Mesothelial cell of epicardium (in vitro differentiated cells): ENCODE measurements at regions not wholly inside any gene's neighbourhood (a gene's known extent, or its start where the extent isn't known, plus 50 kb on each side); places are given as distances from the start of the nearest gene placed in this dataset.

ENCODE experiments used
- DNase-seq, 2 experiments: peaks; one replicate each; pipeline ENCODE4 v3.0.0; 2021; ENCODE audit warnings: low spot score in 2 of 2; ENCODE audit not compliant: unreplicated experiment in 2 of 2
- H3K27ac Mint-ChIP-seq: 2 replicates; pipeline ENCODE4 v1.8.0; 2021; ENCODE audit warnings: mixed read lengths
- H3K27me3 Mint-ChIP-seq: 2 replicates; pipeline ENCODE4 v1.8.0; 2021; ENCODE audit warnings: low read depth, mixed read lengths
- H3K36me3 Mint-ChIP-seq: 2 replicates; pipeline ENCODE4 v1.8.0; 2021; ENCODE audit warnings: mixed read lengths
- H3K4me1 Mint-ChIP-seq: 2 replicates; pipeline ENCODE4 v1.8.0; 2021; ENCODE audit warnings: mixed read lengths
- H3K4me3 Mint-ChIP-seq: 2 replicates; pipeline ENCODE4 v1.8.0; 2021; ENCODE audit warnings: mild to moderate bottlenecking, moderate library complexity, mixed read lengths
- H3K9me3 Mint-ChIP-seq: 2 replicates; pipeline ENCODE4 v1.8.0; 2021; ENCODE audit warnings: mixed read lengths
- TF ChIP-seq, protein P1 (sequence below): fragments of 200-600 bp; sonication (generic); IDR thresholded peaks from one replicate; pipeline ENCODE4 v1.5.0; 2021; ENCODE audit warnings: antibody characterized with exemption; ENCODE audit not compliant: unreplicated experiment

DNA sequence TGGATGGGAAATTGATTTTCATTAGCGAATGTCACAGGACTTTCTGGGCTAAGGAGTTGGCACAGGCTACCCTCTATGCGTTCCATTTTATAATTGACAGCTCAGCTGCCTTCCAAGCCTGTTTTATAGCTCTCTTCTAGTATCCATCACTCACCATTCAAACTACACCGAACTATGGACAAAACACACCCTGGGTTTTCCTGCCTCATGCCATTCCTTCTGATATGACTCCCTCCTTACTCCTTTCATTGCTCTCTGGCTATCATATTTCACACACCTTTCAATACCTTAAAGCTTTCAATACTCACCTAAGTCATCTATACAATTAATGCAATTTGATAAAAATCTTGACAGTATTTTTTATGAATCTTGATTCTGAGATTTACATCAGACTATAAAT lies 181.3 kb downstream of the RAP2A start:
- Mint-ChIP-seq H3K27me3 (peaks cover 24% of the 10 kb centered on the region), H3K36me3 (no peaks in the 10 kb centered on the region), H3K27ac (no peak overlapping the region), H3K4me1 (no peaks in the 10 kb centered on the region), H3K9me3 (no peaks in the 10 kb centered on the region), H3K4me3 (no peak overlapping the region)
- no peak for DNase-seq
- TF ChIP-seq, protein P1, sequence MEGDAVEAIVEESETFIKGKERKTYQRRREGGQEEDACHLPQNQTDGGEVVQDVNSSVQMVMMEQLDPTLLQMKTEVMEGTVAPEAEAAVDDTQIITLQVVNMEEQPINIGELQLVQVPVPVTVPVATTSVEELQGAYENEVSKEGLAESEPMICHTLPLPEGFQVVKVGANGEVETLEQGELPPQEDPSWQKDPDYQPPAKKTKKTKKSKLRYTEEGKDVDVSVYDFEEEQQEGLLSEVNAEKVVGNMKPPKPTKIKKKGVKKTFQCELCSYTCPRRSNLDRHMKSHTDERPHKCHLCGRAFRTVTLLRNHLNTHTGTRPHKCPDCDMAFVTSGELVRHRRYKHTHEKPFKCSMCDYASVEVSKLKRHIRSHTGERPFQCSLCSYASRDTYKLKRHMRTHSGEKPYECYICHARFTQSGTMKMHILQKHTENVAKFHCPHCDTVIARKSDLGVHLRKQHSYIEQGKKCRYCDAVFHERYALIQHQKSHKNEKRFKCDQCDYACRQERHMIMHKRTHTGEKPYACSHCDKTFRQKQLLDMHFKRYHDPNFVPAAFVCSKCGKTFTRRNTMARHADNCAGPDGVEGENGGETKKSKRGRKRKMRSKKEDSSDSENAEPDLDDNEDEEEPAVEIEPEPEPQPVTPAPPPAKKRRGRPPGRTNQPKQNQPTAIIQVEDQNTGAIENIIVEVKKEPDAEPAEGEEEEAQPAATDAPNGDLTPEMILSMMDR: no peak

DNA sequence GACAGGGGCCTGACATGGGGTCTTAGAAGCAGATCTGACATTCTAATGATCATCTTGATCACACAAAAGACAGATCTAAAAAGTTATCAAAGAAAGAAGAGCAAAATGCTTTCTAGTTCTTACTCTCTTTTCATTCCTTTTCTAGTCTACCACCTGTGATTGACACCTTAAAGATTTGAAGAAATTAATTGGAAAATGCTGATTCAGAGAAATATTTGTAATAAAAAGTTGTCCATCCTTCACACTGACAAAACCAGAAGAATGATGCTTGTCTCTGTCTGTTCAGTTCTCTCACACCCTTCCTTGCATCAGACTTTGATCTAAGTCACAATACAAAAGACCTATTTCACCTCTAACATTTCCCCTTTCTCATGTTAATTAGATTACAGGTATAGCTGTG lies 182.4 kb downstream of the RAP2A start:
- H3K4me1 Mint-ChIP-seq: no peaks in the 10 kb centered on the region
- H3K27ac Mint-ChIP-seq: no peak overlapping the region
- H3K27me3 Mint-ChIP-seq: peaks cover 29% of the 10 kb centered on the region
- TF ChIP-seq, protein P1: no peak
- no peaks in the 10 kb centered on the region for H3K36me3 Mint-ChIP-seq
- no peak overlapping the region for H3K4me3 Mint-ChIP-seq
- no peak for DNase-seq
- no peaks in the 10 kb centered on the region for H3K9me3 Mint-ChIP-seq

DNA sequence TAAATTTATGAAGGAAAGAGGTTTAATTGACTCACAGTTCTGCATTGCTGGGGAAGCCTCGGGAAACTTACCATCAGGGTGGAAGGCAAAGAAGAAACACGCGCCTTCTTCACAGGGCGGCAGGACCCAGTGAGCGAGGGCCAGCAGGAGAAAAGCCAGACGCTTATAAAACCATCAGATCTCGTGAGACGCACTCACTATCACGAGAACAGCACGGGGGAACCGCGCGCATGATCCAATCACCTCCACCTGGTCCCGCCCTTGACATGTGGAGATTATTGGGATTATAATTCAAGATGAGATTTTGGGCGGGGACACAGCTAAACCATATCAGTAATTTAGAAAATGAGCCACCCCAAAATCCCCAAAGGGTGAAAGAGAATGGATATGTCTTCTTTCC lies 187.1 kb downstream of the RAP2A start:
- Mint-ChIP-seq H3K4me1 (no peaks in the 10 kb centered on the region), H3K36me3 (no peaks in the 10 kb centered on the region), H3K27me3 (peaks cover 39% of the 10 kb centered on the region), H3K4me3 (no peak overlapping the region), H3K9me3 (no peaks in the 10 kb centered on the region), H3K27ac (no peak overlapping the region)
- DNase-seq: no peak
- TF ChIP-seq, protein P1: no peak

DNA sequence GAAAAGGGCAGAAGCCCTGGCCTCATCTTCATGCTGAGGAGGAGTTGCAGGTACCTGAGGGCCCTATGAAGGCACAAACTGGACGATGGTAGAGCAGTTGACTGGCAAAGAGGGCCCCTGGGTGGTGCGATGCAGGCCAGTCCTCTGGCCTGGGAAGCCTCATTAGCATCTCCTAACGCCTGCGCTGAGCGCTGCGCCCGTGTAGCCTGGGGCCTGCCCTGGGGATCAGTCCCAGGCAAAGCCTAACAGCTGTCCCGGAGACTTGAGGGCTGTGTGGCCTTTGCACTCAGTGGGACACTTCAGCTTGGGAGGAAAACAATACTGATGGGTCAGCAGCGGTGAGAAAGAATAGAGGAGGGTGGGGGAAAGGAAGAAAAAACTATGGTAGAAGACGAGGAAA lies 187.7 kb downstream of the RAP2A start:
- no peak overlapping the region for H3K4me3 Mint-ChIP-seq
- H3K4me1 Mint-ChIP-seq: no peaks in the 10 kb centered on the region
- peaks cover 37% of the 10 kb centered on the region for H3K27me3 Mint-ChIP-seq
- no peaks in the 10 kb centered on the region for H3K9me3 Mint-ChIP-seq
- DNase-seq: no peak
- no peaks in the 10 kb centered on the region for H3K36me3 Mint-ChIP-seq
- H3K27ac Mint-ChIP-seq: no peak overlapping the region
- TF ChIP-seq, protein P1: no peak

DNA sequence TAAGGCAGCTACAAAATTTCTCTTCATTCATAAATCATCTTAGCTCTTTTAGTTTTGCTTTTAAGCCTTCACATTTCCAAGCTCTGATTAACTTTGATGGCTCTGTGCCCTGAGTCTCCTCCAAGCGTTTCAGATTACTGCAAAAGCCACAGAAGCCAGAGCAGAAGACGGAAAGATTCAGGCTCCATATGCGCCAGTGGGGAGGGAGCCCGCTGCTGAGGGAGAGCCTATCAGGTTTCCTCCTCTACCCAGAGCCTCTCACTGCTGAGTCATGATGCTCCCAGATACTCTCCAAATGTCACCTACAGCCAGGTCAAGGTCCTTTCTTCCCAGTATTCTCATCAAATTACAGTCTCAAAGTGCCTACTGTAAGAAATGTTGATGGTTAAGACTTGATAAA lies 193.6 kb downstream of the RAP2A start:
- Mint-ChIP-seq H3K4me1 (peaks cover 6% of the 10 kb centered on the region), H3K9me3 (peaks cover 14% of the 10 kb centered on the region), H3K36me3 (no peaks in the 10 kb centered on the region), H3K4me3 (no peak overlapping the region), H3K27me3 (peaks cover 16% of the 10 kb centered on the region), H3K27ac (no peak overlapping the region)
- TF ChIP-seq, protein P1: no peak
- DNase-seq: no peak

DNA sequence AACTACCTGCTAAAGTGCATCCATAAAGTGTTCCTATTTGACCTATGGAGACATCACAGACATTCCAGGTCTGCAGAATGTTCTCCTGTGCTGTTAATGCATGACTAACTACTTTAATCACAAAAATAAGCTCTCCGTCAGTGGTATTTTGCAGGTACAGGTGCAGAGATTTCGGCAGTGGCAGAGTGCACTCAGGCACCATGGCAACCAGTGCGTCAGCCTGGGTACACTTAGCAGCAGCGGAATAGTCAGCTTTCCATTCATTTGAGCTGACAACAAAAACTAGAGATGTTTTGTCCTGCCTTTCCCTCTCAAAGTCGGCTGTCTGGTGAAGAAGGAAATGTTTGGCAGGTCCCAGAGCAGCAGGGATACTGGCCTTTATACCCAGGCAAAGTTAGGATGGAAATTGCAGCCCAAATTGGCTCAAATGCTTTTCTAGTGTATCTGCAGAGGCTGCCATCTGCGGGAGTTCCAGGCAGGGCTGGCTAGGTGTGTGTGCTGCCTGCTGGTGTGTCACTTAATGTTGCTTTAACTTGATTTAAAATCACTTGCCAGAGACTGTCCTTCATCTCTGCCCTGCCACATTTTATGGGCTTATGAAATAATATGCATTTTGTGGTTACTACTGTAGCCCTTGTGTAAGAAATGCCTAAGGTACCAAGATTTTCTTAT lies 195.8 kb downstream of the RAP2A start:
- Mint-ChIP-seq H3K27ac (no peak overlapping the region), H3K9me3 (peaks cover 32% of the 10 kb centered on the region), H3K4me1 (peaks cover 6% of the 10 kb centered on the region), H3K27me3 (peaks cover 14% of the 10 kb centered on the region), H3K36me3 (no peaks in the 10 kb centered on the region), H3K4me3 (no peak overlapping the region)
- no peak for DNase-seq
- TF ChIP-seq, protein P1: no peak
